HT1080 (cell line): ENCODE measurements at regions not wholly inside any gene's neighbourhood (a gene's known extent, or its start where the extent isn't known, plus 50 kb on each side); places are given as distances from the start of the nearest gene placed in this dataset.
A peak's percentile ranks its signal among the peaks of the same experiment; 100 is the strongest.

Source experiments
- DNase-seq: peaks from one replicate; pipeline ENCODE4 v3.0.0-alpha.2; 2015; ENCODE audit warnings: low read depth

- DNase-seq, result no peak
Observed at GRCh38 chr3:162777118-162777517, 1280.5 kb downstream of the OTOL1 start.

GRCh38 chr3:162780313-162780712 lies 1283.7 kb downstream of the OTOL1 start:
- no peak for DNase-seq

- no peak for DNase-seq
Observed at GRCh38 chr3:162799910-162800309, 1303.3 kb downstream of the OTOL1 start.

- DNase-seq, result no peak
Observed at GRCh38 chr3:162802228-162802965, 1305.8 kb downstream of the OTOL1 start.

GRCh38 chr3:162810776-162811175 lies 1314.2 kb downstream of the OTOL1 start:
- no peak for DNase-seq

GRCh38 chr3:162842549-162843216 lies 1346.1 kb downstream of the OTOL1 start:
- no peak for DNase-seq

GRCh38 chr3:162845918-162846317 lies 1349.3 kb downstream of the OTOL1 start:
- DNase-seq, result no peak

- DNase-seq, result no peak
Observed at GRCh38 chr3:162847511-162847910, 1350.9 kb downstream of the OTOL1 start.

- no peak for DNase-seq
Observed at GRCh38 chr3:162863579-162863978, 1367.0 kb downstream of the OTOL1 start.

GRCh38 chr3:162865466-162865865 lies 1368.9 kb downstream of the OTOL1 start:
- DNase-seq, result peak; percentile 1

- DNase-seq, result no peak
Observed at GRCh38 chr3:162879021-162879562, 1382.5 kb downstream of the OTOL1 start.

- DNase-seq, result no peak
Observed at GRCh38 chr3:162884373-162884772, 1387.8 kb downstream of the OTOL1 start.

GRCh38 chr3:162892921-162893793 lies 1396.5 kb downstream of the OTOL1 start:
- DNase-seq, result no peak

- no peak for DNase-seq
Observed at GRCh38 chr3:162897291-162897690, 1400.7 kb downstream of the OTOL1 start.

GRCh38 chr3:162932503-162932902 lies 1435.9 kb downstream of the OTOL1 start:
- DNase-seq, result no peak

GRCh38 chr3:162933656-162934055 lies 1437.0 kb downstream of the OTOL1 start:
- DNase-seq, result no peak

GRCh38 chr3:162936706-162937105 lies 1440.1 kb downstream of the OTOL1 start:
- DNase-seq, result no peak

- no peak for DNase-seq
Observed at GRCh38 chr3:162938083-162938482, 1441.5 kb downstream of the OTOL1 start.

- no peak for DNase-seq
Observed at GRCh38 chr3:162945626-162946025, 1449.0 kb downstream of the OTOL1 start.

GRCh38 chr3:162956711-162957110 lies 1460.1 kb downstream of the OTOL1 start:
- DNase-seq, result no peak

GRCh38 chr3:162960269-162960668 lies 1463.7 kb downstream of the OTOL1 start:
- DNase-seq, result no peak

GRCh38 chr3:162970292-162970691 lies 1473.7 kb downstream of the OTOL1 start:
- no peak for DNase-seq
